Retinal pigment epithelial cell (primary cell): ENCODE measurements at regions not wholly inside any gene's neighbourhood (a gene's known extent, or its start where the extent isn't known, plus 50 kb on each side); places are given as distances from the start of the nearest gene placed in this dataset.

Experiments used
- DNase-seq: peaks from one replicate; pipeline ENCODE4 v3.0.0-alpha.2; 2010; ENCODE audit warnings: low read depth
- H3K4me3 ChIP-seq: 2 replicates; pipeline ENCODE4 v1.5.1; 2011; ENCODE audit warnings: mild to moderate bottlenecking, low read length, control low read depth, moderate library complexity
- CTCF ChIP-seq: conservative IDR thresholded peaks from 2 replicates; pipeline ENCODE4 v1.5.1; 2011; ENCODE audit warnings: low read depth, low read length, control low read depth, inconsistent platforms

- TF ChIP-seq CTCF: no peak
- H3K4me3 ChIP-seq: no peak overlapping the region
- DNase-seq: peak; percentile 91
Observed at GRCh38 chr14:83556065-83556464, 1973.9 kb upstream of the FLRT2 start.

- DNase-seq: peak; percentile 9
- TF ChIP-seq CTCF: no peak
- H3K4me3 ChIP-seq: no peak overlapping the region
Observed at GRCh38 chr14:83556746-83557453, 1973.0 kb upstream of the FLRT2 start.

- H3K4me3 ChIP-seq: no peak overlapping the region
- no peak for DNase-seq
- no peak for TF ChIP-seq CTCF
Observed at GRCh38 chr14:83558946-83559345, 1971.0 kb upstream of the FLRT2 start.

GRCh38 chr14:83559721-83560120 lies 1970.2 kb upstream of the FLRT2 start:
- TF ChIP-seq CTCF: no peak

GRCh38 chr14:83561261-83561660 lies 1968.7 kb upstream of the FLRT2 start:
- DNase-seq: no peak
- no peak for TF ChIP-seq CTCF
- no peak overlapping the region for H3K4me3 ChIP-seq

More at GRCh38 chr14:83559721-83560120, 1970.2 kb upstream of the FLRT2 start:
- peak; percentile 31 for DNase-seq
- H3K4me3 ChIP-seq: no peak overlapping the region

GRCh38 chr14:83566567-83566966 lies 1963.4 kb upstream of the FLRT2 start:
- DNase-seq: no peak
- H3K4me3 ChIP-seq: no peak overlapping the region
- TF ChIP-seq CTCF: no peak

GRCh38 chr14:83568141-83568540 lies 1961.8 kb upstream of the FLRT2 start:
- H3K4me3 ChIP-seq: no peak overlapping the region
- no peak for TF ChIP-seq CTCF
- no peak for DNase-seq
